Activated CD8-positive, alpha-beta memory T cell treated with anti-CD3 and anti-CD28 coated beads, Interleukin-2, amount 50 U/mL, for 48 hours (primary cell): ENCODE measurements at regions not wholly inside any gene's neighbourhood (a gene's known extent, or its start where the extent isn't known, plus 50 kb on each side); places are given as distances from the start of the nearest gene placed in this dataset.

ENCODE experiments used
- DNase-seq: peaks from one replicate; pipeline ENCODE4 v3.0.0-alpha.2; 2020

DNA sequence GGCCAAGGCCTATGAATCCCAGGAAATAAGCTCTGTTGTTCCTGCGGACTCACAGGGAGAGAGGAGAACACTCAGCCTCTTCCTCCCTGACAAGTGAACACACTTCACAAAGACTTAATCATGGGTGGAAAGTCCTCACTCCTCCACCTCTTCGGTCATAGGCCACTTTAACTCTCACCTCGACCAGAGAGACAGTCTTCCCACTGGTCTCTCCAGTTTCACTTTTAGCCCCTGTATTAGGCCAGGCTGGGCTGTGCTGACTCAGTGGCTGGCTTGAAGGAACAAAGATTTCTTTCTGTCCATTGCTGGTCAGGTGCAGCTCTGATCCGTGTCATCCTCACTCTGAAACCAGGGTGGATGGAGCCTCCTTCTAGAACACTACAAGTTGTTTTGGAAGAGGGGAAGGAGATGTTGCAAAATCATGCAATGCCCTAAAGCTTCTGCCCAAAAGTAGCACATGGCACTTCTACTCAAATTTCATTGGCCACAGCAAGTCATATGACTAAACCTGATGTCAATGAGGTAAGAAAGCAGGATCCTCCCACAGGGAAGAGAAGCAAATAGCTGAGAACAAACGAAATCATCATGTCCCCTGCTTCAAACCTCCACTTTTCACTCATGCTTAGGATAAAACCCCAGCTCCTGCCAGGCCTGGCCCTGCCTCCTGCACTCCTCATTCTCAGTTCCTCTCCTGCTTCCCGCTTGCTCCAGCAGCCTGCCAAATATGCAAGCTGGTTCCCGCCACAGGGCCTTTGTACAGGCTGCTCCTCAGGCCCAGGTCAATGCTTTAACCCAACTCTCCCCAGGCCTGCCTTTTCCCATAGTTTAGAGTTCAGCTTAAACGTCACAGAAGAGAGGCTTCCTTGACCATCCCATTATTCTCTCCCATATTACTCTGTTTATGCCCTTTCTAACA lies 150.5 kb upstream of the RUNX3 start:
- DNase-seq: no peak

DNA sequence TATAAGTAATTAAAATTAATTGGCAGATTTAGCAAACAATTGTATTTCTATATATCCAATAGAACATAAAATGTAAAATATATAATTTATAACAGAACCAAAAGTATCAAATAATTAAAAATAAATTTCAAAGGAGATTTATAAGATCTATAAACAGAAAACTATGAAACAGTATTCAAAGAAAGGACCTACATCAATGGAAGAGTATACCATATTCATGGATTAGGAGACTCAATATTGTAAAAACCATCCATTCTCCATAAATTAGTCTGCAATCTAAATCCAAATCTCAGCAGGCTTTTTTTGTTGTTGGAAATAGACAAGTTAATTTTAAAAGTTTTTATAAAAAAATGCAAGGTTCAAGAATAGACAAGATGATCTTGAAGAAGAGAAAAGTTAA lies 149.0 kb upstream of the RUNX3 start:
- DNase-seq: no peak

DNA sequence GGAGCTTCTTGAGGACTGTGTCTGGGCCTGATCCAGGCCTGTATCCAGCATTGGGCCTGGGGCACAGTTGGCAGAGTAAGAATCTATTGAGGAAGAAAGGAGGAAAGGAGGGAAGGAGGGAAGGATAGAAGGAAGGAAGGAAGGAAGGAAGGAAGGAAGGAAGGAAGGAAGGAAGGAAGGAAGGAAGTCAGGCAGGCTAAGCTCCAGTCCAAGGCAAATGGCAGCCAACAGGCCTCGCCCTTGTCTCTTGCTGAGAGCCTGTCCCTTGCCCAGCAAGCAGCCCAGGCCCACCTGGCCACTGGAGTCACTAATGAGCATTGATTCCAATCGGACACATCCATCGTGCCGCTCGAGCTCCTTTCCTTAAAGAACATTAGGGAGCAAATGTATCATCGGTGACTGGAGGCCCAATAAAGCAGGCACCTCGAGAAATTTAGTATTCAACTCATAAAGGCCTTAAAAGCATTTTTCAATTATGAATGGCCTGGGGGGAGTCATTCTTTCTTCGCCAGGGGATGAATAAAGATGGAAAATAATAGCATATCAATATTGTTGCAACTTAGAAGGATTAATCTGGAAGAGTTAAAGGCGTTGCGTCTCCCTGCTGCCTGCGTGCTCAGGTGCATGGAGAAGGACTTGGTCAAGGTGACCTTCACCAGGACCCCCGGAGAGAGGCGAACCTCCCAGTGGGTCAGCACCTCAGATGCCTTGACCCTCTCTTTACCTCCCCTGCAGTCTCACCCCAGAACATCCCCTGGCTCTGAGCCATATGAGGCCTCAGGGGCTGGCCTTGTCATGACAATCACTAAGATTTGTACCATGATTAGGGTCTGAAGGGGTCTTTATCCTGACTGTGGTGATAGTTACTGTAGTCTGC lies 144.5 kb upstream of the RUNX3 start:
- DNase-seq: no peak

DNA sequence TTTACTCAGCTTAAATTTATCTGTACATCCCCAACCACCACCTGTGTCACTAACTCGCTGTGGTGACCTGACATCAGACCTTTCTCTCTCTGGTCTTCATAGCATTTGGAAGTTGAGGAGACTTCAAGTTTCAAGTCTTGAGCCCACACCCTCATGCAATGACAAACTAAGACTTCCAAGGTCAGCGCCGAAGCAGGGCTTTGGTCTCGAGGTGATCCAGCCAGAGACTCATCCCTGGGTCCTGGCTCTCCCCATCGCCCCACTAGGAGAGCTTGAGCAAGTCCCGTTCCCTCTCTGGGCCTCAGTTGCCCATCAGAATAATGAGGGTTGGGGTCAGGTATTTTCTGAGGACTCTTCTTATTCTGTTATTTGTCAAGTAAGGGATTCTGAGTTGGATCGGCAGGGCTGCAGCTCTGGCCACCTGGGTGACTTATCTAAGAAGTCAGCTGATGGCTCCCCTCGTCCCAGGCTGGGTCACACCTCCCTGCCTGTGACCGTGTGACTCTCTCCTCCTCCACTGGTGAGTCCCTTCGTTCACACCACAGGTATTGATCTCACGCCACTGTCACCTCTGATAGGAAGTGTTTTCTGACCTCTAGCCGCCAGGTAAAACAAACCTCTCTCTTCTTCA lies 143.7 kb upstream of the RUNX3 start:
- no peak for DNase-seq

DNA sequence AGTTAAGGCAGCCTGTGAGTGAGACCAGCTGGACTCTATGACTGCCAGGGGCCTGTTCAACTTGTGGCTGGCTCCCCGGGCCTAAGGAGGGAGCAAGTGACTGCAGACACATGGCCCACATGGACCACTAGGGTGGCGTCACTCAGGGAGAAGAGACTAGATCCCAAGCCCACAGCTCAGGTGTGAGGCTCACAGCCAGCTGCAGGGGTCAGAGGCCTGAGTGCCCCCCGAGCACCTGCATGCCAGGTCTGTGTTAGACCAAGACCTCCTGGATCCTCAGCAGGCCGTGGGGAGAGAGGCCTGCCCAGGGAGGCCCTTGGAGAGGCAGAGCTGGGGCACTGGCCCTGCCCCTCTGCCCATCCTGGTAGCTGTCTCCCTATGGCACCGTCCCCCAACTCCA lies 142.4 kb upstream of the RUNX3 start:
- no peak for DNase-seq

DNA sequence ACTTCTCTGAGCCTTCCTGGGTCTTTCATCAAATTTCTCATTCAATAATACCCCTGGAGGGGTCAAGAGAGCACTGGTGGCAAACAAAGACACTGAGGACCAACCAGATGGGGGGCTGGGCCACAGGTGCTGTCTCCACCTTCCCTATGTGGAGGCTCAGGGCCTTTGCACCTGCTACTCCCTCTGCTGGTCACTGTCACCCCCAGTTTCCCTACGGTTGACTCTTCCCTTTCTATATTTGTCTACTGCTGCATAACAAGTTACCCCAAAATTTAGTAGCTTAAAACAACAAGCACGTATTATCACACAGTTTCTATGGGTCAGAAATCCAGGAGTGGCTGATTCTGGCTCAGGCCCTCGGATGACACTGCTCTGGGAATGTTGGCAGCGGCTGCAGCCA lies 138.8 kb upstream of the RUNX3 start:
- DNase-seq: no peak

DNA sequence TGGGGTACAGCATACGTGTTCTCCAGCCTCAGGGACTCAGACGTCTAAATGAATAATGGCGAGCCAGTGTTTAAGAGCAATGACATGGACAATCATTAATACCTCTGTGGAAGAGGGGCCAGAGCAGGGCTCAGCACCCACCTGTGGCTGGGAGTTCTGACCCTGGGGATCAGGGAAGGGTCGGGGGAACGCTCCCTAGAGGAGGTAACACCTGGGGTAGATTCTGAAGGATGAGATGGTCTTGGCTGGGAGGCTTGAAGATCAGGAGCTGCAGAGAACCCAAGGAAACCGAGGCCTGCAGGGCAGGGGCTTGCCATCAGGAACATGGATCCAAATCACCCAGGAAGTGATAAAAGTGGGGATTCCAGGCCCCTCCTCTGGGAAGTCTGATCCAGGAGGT lies 138.2 kb upstream of the RUNX3 start:
- DNase-seq: no peak

DNA sequence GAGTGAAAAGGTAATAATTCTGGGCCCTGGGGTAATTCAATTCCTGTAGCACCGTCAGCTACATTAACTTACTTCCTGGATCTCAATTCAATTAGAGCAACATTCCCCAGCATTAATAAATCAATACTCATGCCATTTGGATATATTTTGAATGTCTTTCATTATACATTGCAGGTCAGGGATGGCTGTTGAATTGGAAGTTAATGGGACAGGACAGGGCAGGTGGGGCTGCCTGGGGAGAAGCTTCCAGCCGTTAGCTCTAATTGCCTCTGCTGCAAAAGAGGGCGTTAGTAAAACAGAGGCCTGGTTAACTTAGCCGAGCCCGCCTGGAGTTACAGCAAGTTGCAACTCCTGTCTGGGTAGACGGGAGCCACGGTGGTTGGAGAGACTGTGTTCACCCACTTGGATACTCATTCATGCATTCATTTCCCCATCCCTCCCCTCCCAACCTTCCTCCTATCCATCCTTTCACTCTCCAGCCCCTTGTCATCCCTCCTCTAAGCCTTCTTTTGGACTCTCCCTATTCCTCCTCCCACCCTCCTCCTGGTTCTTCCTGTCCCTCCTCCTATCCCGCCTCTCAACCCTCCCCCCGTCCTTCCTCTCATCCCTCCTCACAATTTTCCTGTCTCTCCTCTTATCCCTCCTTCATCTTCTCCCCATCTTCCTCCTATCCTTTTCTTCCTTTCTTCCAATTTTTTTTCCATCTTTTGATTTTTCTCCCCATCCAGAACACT lies 137.6 kb upstream of the RUNX3 start:
- no peak for DNase-seq

DNA sequence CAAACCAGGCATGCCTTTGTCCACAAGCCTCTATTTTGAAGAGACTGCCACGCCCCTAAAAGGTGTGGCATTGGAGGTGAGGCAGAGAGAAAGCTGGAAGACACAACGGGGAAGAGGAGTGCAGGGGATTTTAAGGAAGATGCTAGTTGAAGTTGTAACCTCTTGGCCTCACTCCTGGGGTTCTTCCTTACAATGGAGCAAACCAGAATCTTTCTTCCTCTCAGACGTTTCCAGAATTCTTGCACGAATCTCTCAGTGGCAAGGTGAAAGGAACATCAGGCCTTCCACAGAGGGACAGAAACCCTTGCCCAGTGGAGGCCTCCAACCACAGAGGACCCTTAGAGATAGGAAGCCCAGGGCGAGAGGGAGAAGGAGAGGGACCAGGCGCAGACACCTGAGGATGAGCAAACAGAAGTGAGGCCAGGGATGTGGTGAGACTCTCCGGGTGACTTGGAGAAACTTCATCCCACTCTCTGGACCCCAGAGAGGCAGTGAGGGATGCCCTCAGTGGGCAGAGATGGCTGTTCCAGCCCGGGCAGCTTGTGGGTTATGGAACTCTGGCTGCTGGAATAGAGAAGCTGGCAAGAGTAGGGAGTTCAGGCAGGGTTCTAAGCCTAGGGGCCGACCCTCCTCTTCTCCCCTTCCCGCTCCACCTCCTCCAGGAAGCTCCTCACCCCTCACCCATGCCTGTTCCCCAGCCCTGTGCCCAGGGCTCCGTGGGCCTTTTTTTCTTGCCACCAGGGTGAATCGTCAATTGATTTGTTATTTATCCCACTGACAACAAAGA lies 136.8 kb upstream of the RUNX3 start:
- no peak for DNase-seq

DNA sequence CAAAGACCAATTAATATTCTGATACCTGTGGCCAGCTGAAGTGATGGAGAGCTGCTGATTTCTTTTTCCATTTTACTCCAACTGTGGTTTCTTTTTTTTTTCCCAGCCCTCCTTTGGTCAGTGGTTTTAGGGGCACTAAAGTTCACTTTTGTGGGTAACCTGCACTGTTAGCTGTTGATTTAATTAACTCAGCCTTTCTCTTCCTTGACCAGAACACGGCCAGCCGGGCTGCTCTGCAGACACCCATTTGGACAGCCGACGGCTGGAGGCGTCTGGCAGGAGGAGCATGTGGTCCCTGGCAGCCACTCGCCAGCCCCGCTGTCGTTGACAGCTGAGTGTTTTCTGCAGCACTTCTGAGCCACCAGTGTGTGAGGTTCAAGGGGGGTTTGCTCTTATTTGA lies 136.2 kb upstream of the RUNX3 start:
- DNase-seq: no peak

DNA sequence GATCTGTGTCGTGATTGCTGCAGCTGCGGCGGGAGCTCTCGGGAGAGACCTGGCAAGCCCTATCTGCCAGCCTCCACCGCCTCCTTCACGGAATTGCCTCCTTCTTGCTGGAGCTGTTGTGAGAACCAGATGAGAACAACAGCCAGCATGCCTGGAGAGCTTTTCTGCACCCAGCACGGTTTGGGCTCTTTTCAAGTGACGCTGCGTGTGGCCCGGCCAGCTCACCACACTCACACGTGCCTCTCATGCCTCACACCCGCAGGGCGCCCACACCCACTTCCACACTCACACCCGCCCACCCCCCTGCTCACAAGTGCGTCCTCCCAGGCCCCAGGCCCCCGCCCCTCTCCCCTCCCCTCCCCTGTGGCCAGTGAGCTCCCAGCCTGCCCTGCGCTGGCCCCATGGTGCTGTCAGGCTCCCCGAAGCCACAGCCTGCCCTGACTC lies 135.7 kb upstream of the RUNX3 start:
- no peak for DNase-seq

DNA sequence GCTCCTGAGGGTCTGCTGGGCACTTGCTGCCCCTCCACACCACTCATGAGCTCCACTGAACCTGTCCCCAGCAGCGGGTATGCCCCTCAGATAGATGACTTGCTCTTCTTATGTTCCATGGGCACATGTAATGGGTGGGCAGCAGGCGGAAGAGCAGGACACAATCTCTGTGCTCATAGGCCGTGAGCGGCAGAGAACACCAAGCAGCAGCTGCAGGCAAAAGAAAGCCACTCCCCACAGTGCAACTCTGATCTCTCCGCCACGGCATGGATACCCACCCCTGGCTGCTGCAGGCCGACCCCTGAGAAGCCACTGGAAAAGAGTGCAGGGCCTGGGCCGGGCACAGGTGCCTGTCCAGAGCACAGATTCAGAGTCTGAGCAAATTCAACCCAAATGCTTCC lies 135.2 kb upstream of the RUNX3 start:
- no peak for DNase-seq

DNA sequence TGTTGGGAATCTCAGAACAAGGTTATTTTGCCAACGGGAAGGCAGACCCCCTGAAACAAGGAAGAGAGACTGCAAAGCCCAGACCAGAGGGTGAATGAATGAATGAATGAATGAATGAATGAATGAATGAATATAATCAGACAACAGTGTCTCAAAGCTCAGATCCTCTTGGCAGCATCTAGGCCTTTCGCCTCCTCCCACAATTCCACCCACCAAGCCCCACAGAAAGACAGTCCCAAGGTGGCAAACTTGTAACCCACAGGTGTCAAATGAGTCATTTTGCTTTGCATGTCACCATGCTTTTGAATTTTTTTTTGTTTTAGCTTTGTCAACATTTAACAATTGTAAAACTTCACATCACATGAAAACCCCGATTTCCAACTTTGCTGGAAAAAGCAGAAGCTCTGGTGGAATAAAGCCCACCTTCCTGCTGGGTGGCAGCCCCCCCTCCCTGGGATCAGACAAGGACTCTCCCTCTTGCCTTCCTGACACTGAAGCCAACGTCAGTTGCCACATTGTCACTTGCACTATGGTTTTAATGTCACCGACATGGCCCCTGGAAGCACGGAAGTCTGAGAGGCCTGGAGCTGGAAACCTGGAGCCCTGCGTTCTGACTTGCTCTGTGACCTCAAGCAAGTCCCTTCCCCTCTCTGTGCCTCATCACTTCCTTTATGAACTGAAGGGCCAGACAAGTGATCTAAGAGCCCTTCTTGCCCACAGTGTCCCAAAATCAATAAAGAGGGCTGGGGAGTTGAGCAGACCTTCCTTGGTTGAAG lies 134.6 kb upstream of the RUNX3 start:
- no peak for DNase-seq

DNA sequence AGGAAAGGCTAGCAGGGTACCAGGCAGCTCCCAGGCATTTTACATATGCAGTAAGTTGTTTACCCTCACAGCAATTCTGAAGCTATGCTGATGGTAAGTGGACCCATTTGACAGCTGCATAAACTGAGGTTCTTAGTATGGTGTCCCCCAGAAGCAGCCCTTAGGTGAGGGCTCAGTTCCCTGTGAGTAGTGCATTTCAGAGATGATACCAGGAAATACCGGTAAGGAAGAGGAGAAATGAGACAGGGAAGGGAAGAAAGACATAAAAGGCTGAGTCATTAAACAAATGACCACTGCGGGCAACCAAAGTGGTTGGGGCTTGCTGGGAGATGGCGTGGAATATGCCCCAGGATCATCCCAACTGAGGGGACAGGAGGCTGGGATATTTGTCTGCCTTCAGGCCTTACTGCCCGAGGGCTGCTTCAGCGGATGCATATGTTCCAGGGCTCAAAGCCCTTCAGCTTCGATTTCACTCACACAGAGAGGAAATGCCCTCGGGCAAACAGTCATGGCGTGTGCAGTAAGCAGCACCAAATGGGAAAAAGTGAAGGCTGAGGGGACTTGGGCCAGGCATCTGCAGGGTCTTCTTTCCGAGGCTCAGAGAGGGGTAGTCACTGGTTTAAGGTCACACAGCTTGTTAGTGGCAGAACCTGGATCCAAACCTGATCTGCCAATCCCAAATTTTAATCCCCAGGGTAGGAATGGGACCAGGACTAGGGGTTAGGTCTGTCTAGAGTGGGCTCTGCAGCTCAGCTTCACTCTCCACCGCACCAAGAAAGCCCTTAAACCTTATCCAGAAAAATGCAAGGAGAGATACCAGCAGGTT lies 133.7 kb upstream of the RUNX3 start:
- no peak for DNase-seq

DNA sequence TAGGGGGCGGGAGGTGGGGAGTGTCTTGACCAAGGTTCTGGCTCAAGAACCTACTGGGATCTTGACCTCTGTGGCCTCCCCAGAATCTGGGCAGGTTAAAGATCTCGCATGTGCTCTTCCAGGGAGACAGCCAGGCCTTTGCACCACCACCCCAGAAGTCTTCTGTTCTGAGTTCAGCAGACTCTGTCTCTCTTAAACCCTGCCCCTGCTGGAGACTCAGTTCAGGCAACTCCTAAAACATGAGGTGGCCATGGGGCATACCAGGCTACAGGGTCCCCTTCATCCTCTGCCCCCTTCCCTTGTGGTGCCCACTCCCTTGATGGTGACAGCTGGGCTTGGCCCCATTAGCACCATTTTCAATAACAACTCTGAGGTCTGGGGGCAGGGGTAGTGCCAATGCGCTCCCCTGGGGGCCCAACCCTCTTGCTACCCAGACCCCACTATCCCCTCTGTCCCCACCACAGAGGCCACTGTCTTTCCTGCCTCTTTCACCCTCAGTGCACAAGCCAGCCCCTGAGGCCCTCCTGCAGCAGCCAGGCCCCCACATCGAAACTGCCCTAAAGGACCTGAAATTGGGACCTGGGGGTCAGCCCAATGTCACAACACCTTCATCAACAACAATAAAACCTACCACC lies 132.7 kb upstream of the RUNX3 start:
- DNase-seq: no peak

DNA sequence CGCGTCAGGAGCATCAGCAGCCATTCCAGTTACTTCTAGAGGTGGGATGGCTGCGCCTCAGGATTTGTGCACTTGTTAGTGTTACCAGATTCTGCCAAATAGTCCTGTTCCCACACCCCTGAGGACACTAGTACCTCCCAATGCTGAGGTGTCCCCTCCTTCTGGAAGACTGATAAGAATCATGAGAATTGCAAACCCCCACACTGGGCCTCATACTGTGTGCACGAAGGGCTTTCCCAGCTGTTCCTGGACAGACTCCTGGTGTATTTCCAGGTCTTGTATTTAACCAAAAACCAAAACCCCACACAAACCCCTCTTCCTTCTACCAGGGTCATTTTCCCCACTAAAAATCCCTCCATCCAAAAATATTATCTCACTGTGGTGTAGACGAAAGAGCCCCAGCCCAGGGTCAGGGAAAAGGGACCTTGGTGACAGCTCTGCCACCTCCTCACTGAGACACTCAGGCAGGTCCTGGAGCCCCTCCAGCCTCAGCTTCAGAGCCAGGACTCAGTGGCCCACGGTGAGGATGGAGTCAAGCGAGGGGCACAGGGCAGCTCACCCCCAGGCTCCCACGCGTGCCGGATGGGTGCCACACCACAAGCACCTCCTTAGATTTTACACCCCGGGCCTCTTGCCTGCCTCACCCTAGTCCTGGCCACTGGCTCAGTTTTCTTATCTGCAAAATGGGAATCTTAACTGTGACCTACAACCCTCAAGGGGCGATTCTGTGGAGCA lies 131.4 kb upstream of the RUNX3 start:
- DNase-seq: no peak

DNA sequence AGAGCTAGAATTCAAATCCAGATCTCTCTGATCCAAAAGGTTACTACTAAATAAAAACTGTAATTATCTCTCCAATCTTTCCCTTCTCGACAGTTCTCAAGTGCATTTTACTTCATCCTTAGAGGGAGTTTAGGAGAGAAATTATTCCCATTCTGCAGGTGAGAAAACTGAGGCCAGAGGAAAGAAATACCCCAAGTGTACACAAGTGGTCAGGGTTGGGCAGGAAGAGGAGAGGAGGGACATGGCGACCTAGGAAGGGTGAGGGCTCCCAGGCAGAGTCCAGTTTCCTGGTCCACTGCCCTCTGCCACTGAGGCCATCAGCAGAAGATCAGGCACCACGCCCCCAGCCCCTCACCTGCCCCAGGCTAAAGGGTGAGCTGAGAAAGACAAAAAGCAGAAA lies 127.1 kb upstream of the RUNX3 start:
- DNase-seq: no peak

DNA sequence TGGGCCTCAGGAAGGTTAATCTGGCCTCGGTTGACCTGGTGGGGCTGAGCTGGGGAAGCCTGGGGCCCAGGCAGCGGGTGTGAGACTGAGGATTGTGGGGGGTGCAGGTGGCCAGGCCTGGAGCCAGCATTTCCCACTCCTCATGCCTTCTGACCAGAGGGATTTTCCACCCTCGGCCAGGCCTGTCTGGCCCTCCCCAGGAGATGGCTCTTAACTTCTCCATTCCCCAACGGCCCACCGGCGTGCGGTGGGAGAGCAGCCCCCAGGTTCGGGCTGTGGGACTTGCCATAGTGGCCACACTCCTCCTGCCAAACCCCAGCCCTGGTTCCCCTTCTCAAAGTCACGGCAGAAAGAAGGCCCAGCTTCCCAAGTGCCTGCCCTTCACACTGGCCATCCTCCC lies 126.5 kb upstream of the RUNX3 start:
- no peak for DNase-seq

DNA sequence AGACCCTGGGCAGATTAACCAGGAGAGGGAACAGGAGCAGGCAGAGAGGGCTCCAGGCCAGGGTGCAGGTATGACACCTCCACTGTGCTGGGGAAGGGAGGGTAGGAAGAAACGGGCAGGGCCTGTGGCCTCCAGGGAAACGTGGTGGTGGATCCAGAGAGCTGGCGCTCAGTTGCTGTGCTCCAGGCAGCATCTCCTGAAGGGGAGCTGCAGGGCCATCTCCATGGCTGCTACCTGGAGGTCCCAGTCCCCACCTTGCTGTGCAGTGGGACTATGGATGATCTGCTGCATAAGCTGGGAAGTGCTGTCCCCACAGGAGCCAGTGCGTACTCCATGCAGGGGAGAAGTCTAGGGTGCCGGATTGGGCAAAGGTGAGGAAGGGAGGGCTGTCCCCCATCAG lies 125.9 kb upstream of the RUNX3 start:
- no peak for DNase-seq
